ENCODE measurements at regions not wholly inside any gene's neighbourhood (a gene's known extent, or its start where the extent isn't known, plus 50 kb on each side); places are given as distances from the start of the nearest gene placed in this dataset.
A peak's percentile ranks its signal among the peaks of the same experiment; 100 is the strongest.

GRCh38 chr9:99366183-99366582 lies 144.1 kb downstream of the SEC61B start:
- DNase-seq: no peak

GRCh38 chr9:99366621-99367020 lies 144.5 kb downstream of the SEC61B start:
- DNase-seq: no peak

DNA sequence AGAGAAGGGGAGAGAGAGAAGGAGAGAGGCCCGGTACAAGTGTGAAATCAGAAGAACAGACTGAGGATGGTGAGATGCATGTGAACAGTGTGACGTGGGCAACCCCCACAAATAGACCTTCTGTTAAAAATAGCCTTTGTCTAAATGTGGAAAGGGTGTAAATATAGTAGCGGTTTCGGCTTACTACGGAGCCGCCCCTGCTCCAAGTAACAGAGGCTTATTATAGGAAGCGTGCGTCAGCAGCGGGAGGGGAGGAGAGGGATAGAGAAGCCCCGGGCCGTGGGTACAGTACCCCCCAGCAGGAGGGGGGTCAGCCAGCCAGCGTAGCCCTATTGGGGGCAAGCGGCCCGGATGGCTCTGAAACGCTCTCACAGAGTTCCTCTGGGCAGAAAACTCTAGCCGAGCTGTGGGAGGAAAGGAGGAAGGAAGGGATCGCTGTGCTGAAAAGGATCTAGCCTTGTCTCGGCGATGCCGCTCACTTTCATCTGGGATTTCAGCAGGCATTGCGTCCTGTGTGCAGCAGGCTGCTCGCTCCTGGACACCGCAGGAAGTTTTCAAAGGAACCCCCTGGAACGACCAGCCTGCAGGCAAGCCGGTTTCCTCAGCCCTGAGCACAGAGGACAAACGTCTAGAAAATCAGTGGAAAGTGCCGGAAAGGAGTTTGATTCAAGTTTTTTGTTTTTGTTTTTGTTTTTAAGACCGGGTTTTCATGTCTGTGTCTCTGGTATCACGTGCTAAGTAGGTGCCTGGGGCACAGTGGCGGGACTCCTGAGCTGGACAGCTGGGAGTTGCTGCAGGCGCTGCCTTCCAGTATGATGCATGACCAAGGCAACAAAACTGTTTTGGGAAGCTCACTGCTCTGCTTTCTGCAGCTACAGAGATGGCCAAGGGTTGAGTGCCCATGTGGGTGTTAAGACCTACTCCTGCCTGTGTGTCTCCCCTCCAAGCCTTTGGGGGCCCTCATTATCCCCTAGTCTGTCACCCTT lies 146.6 kb downstream of the SEC61B start:
- DNase-seq: no peak

GRCh38 chr9:99369327-99369722 lies 147.2 kb downstream of the SEC61B start:
- DNase-seq: no peak

- no peak for DNase-seq
Observed at GRCh38 chr9:99370376-99370775, 148.3 kb downstream of the SEC61B start.

DNA sequence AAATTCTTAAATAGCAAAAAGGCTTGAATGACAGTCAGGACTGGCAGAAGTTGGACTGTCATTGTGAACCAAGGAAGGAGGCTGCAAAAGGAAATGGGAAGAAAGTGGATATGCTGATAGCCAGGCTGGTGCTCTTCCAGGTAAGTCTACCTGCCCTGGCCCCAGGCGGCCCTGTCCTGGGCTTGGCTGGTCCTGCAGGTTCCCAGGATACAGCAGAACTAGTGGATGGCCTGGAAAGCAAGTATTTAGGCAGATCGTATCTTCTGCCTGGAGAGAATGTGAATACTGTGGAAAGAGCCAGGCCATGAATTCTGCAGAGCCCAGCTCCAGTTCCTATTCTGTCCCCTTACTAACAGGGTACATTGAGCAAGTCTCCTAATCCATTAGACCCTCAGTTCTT lies 149.3 kb downstream of the SEC61B start:
- DNase-seq: no peak

GRCh38 chr9:99373912-99374311 lies 151.8 kb downstream of the SEC61B start:
- DNase-seq: peak; percentile 36 to 89

DNA sequence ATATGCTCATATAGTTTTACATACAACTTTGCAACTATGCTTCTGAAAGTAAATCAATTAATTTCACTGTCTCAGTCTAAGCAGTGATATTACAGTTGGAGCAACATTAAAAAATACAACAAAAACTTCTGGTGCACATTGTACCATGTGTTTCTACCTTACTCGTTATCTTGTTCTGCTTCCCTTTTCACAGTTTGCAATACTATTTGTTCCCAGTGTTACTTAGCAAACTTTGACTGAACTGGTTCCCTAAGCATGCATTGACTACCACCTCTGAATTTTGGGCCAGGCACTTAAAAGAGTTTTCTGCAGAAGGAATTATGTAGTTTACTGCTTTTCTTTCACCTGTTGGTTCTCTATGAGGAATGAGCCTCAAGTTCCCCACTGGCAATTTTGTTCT lies 152.7 kb downstream of the SEC61B start:
- DNase-seq: no peak

DNA sequence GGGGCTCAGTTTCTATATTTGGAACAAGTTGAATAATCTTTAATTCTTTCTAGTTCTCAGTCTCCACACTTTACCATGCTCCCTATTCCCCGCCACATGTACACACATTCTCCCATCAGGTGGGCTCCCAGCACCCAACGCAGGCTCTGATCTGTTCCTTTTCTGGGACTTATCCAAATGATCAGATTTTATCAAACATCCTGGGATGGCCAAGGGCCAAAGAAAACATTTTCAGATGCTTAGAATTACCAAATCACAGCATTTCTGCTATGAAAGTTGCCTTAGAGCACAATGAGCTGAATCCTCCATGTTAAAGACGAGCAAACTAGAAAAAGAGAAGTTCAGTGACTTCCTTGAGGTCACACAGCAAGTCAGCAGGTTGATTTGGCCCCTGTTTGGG lies 153.4 kb downstream of the SEC61B start:
- no peak for DNase-seq

DNA sequence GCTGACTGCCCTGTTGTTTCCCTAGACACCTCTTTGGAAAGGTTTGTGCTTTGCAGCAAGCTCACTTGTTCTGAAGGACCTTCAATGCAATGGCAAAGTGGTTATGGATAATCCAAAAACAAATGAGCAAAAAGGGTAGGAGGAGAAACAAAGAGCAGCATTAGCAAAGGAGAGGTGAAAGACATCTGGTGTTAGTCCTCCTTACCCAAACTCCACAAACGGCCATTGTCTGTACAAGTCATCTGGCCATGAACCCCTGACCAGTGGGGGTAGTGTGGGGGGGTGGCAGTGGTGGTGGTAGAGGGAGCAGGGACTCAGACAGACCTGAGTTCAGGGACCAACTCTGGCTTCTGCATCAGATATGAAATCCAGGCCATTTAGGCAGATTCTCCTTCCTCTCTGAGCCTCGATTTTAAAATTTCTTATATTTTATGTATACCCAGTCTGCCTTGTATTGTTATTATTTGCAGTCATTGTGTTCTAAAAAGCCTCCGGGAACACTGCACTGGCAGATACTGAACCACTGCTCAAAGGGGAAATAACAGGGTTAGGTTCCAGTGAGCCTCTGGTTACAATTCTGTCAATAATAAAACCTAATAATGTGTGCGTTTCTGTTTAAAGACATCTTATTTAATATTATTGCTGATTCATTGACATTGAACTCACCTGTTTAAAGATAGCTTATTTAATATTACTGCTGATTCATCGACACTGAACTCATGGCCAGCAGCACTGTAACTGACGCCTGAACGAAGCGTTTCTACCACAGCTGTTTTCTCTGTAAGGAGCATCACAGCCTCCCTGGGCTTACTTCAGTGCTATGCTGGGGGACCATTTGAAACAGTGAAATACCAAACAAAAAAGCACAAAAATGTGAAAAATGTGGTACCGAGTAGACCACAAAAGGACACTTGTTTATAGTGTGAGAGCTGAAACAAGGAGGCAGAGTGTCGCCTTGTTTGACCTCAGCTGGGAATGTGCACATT lies 156.0 kb downstream of the SEC61B start:
- DNase-seq: no peak

GRCh38 chr9:99383536-99383935 lies 161.5 kb downstream of the SEC61B start:
- DNase-seq: no peak

- DNase-seq: no peak
Observed at GRCh38 chr9:99385215-99385614, 163.1 kb downstream of the SEC61B start.

- DNase-seq: no peak
Observed at GRCh38 chr9:99385814-99386279, 163.8 kb downstream of the SEC61B start.

DNA sequence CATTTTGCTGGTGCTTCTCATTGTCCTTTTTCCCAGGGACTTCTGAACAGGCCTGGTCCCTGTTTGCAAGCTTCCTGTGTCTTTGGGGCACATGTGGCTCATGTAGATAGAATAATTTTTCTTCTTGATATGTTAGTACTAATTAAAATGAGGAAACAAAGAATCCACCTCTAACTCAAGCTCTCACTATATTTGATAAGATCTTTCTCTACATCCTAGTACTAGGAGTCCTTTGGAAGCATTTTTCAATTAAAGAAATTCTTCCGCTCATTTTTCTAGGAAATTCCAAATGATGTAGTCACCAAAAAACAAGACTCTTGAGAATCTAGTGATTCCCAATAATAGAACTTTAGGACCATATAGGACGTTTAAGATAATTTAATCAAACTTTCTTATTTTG lies 165.3 kb downstream of the SEC61B start:
- DNase-seq: no peak

DNA sequence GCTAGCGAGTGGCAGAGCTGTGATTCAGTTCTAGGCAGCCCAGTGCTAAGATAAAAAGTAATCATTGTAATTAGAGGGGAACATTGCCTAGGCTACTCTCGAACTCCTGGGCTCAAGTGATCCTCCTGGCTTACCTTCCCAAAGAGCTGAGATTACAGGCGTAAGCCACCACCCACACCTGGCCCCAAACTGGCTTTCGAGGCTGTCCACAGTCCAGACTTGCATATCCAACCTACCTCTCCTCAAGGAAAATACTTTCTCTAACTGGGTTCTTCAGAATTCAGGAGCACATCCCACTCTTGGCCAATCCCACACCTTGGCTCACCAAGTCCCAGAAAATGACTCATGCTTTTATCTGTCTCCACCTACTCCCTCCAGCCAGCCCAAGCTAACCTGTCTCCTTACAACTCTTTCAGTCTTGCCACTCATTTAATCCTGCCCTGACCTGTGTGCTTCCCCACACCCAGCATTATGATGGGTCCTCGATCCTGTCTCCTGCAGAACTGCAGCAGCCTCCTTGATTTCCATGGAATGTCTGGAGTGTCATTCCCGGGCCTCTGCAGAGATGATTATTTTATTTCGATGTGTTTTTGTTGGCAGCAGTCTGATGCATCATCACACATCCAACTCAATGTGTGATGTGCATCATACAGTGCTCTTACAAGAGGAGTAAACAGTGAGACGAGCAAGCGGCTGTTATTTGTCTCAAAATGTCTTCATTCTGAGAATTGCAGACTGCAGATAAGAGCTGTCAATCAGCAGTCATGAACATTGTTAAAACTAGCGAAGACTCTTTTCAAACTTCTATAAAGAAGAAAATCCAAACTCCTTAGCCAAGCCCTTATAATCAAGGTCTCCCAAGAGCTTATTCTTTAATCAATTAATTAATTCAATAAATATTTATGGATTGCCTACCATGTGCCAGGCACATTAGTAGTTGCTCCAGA lies 167.3 kb downstream of the SEC61B start:
- DNase-seq: no peak

DNA sequence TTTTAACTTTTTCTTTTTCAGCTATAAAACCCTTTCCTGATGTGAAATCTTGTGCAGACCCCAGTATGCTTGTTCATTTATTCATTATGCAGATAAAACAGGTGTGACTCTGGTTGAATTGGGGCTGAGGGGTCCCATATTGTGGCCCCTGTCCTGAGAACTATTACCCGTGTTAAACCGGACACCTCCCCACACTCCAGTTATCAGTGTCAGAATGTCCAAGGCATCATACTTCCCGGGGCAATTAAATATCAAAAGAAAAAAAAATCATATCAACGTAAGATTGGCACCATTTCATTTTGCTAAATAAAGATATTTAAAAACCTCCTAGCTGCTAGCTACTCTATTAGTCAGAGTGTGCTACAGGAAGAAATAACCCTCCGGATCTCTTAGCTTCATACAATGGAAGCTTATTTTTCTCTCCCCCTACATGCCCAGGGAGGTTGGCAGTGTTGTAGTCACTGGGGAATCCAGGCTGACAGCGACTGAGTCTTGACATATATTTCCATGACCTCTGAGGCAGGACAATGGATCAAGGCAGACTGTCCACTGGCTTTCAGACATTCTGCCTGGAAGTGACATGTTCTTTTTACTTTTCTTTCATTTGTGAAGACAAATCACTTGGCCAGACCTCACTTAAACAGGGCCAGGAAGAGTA lies 170.0 kb downstream of the SEC61B start:
- no peak for DNase-seq

GRCh38 chr9:99392986-99393385 lies 170.9 kb downstream of the SEC61B start:
- DNase-seq: no peak

DNA sequence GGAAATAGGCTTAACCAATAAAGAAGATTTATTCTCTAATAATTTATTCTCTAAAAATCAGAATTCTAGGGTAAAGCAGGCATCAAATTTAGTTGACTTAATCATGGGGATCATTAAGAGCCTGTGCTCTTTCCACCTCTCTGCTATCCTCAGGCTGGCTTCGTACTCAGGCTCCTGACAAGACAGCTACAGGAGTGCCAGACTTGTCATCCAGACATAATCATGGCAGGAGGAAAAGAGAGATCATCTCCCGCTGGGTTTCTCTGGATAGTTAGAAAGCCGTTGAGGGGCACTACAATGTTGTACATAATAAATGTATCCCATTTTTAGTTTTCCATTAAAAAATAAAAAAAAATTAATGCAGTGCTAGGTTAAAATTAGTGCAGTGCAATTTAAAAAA lies 171.9 kb downstream of the SEC61B start:
- DNase-seq: no peak

GRCh38 chr9:99398241-99398640 lies 176.2 kb downstream of the SEC61B start:
- DNase-seq: no peak

GRCh38 chr9:99399474-99399873 lies 177.4 kb downstream of the SEC61B start:
- no peak for DNase-seq

DNA sequence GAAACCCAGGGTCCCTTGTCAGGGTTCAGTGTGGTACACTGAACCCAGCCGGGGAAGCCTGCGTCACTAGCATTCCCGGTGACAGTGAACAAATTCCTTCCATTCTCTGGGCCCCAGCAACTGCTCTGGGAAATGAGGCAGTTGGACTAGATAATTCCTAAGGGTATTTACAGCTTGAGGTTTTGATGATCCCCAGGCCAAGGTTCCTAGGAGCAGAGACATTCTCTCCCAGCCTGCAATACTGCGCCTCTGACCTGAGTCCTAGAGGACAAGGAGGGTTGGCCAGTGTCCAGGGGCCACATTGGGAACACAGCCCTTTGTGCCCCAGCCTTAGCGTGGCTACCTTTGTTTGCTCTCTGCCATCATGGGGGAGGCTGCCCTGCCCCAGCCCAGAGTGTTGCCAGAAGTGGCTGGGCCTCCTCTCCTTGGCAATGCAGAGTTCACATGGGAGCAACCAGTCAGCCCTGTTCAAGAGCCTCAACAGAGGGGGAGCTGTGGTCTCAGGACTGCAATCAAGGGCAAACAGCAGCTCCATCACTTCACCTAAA lies 178.2 kb downstream of the SEC61B start:
- no peak for DNase-seq
